ENCODE measurements at regions not wholly inside any gene's neighbourhood (a gene's known extent, or its start where the extent isn't known, plus 50 kb on each side); places are given as distances from the start of the nearest gene placed in this dataset.

GRCh38 chr7:125648543-125648942 is 718.9 kb upstream of the POT1 start:
- BruUV-seq (replicated peaks): no TSS peak
- Histone ChIP-seq H3K36me3 (ENCODE audit: control insufficient read depth, insufficient read depth, low read length) (no peaks in the 10 kb centered on the region), H3K4me3 (ENCODE audit: low read depth, low read length) (no peak overlapping the region), H3K27me3 (replicated peaks; ENCODE audit: control insufficient read depth, insufficient read depth, low read length) (no peaks in the 10 kb centered on the region), H3K4me1 (no peaks in the 10 kb centered on the region), H3K9me3 (no peaks in the 10 kb centered on the region)
- H3K36me3 Mint-ChIP-seq (ENCODE audit: insufficient read depth, unreplicated experiment): no peaks in the 10 kb centered on the region
- no peak overlapping the region for H3K27ac Mint-ChIP-seq (ENCODE audit: unreplicated experiment)
- no peaks in the 10 kb centered on the region for H3K4me1 Mint-ChIP-seq (ENCODE audit: low read depth, unreplicated experiment)
- intact Hi-C loops (cut with micrococcal nuclease; ENCODE audit: unreplicated experiment): no loop called here
- no peak overlapping the region for H3K4me3 Mint-ChIP-seq (ENCODE audit: unreplicated experiment)
- POLR2A ChIA-PET: no interaction called here
- TF ChIP-seq CTCF (IDR thresholded peaks at IDR 0.05; ENCODE audit: insufficient read depth in 1 of 2, low read depth in 1 of 2, low read length in 1 of 2, severe bottlenecking in 1 of 2, unreplicated experiment in 1 of 2): no peak
- no peaks in the 10 kb centered on the region for H3K9me3 Mint-ChIP-seq (ENCODE audit: unreplicated experiment)
- peaks cover 2% of the 10 kb centered on the region for H3K27me3 Mint-ChIP-seq (ENCODE audit: insufficient read depth, unreplicated experiment)
- CTCF ChIA-PET: no interaction called here
- DNase-seq: no peak

GRCh38 chr7:125645770-125646169 is 716.1 kb upstream of the POT1 start:
- POLR2A ChIA-PET: no interaction called here
- no TSS peak for BruUV-seq (replicated peaks)
- Mint-ChIP-seq H3K4me1 (ENCODE audit: low read depth, unreplicated experiment) (no peaks in the 10 kb centered on the region), H3K9me3 (ENCODE audit: unreplicated experiment) (no peaks in the 10 kb centered on the region), H3K27ac (ENCODE audit: unreplicated experiment) (no peak overlapping the region), H3K4me3 (ENCODE audit: unreplicated experiment) (no peak overlapping the region), H3K36me3 (ENCODE audit: insufficient read depth, unreplicated experiment) (no peaks in the 10 kb centered on the region), H3K27me3 (ENCODE audit: insufficient read depth, unreplicated experiment) (peaks cover 2% of the 10 kb centered on the region)
- no peak for TF ChIP-seq CTCF (IDR thresholded peaks at IDR 0.05; ENCODE audit: insufficient read depth in 1 of 2, low read depth in 1 of 2, low read length in 1 of 2, severe bottlenecking in 1 of 2, unreplicated experiment in 1 of 2)
- H3K4me1 ChIP-seq: no peaks in the 10 kb centered on the region
- H3K9me3 ChIP-seq: no peaks in the 10 kb centered on the region
- H3K36me3 ChIP-seq (ENCODE audit: control insufficient read depth, insufficient read depth, low read length): no peaks in the 10 kb centered on the region
- CTCF ChIA-PET: no interaction called here
- no peak for DNase-seq
- H3K27me3 ChIP-seq (replicated peaks; ENCODE audit: control insufficient read depth, insufficient read depth, low read length): no peaks in the 10 kb centered on the region
- intact Hi-C loops (cut with micrococcal nuclease; ENCODE audit: unreplicated experiment): no loop called here
- H3K4me3 ChIP-seq (ENCODE audit: low read depth, low read length): no peak overlapping the region

- Histone ChIP-seq H3K36me3 (ENCODE audit: control insufficient read depth, insufficient read depth, low read length) (no peaks in the 10 kb centered on the region), H3K4me3 (ENCODE audit: low read depth, low read length) (no peak overlapping the region), H3K27me3 (replicated peaks; ENCODE audit: control insufficient read depth, insufficient read depth, low read length) (no peaks in the 10 kb centered on the region), H3K4me1 (no peaks in the 10 kb centered on the region), H3K9me3 (no peaks in the 10 kb centered on the region)
- no peak for TF ChIP-seq CTCF (IDR thresholded peaks at IDR 0.05; ENCODE audit: insufficient read depth in 1 of 2, low read depth in 1 of 2, low read length in 1 of 2, severe bottlenecking in 1 of 2, unreplicated experiment in 1 of 2)
- no peaks in the 10 kb centered on the region for H3K4me1 Mint-ChIP-seq (ENCODE audit: low read depth, unreplicated experiment)
- no TSS peak for BruUV-seq (replicated peaks)
- no peaks in the 10 kb centered on the region for H3K36me3 Mint-ChIP-seq (ENCODE audit: insufficient read depth, unreplicated experiment)
- ChIA-PET POLR2A (no interaction called here), CTCF (no interaction called here)
- H3K27ac Mint-ChIP-seq (ENCODE audit: unreplicated experiment): no peak overlapping the region
- intact Hi-C loops (cut with micrococcal nuclease; ENCODE audit: unreplicated experiment): no loop called here
- H3K27me3 Mint-ChIP-seq (ENCODE audit: insufficient read depth, unreplicated experiment): peaks cover 2% of the 10 kb centered on the region
- DNase-seq: no peak
- no peak overlapping the region for H3K4me3 Mint-ChIP-seq (ENCODE audit: unreplicated experiment)
- H3K9me3 Mint-ChIP-seq (ENCODE audit: unreplicated experiment): no peaks in the 10 kb centered on the region
Measured at GRCh38 chr7:125644109-125644508, 714.5 kb upstream of the POT1 start.

All from Caco-2 (cell line).